Nephron (organoid): ENCODE measurements at regions not wholly inside any gene's neighbourhood (a gene's known extent, or its start where the extent isn't known, plus 50 kb on each side); places are given as distances from the start of the nearest gene placed in this dataset.

ENCODE experiments used
- H3K27ac Mint-ChIP-seq, 3 experiments: 2 replicates each; pipeline ENCODE4 v1.8.0; 2020; ENCODE audit warnings: mixed read lengths in 3 of 3, mild to moderate bottlenecking in 2 of 3, moderate library complexity in 1 of 3
- H3K27me3 Mint-ChIP-seq: 2 replicates; pipeline ENCODE4 v1.8.0; 2021; ENCODE audit warnings: low read depth, mild to moderate bottlenecking, moderate library complexity, mixed read lengths
- H3K36me3 Mint-ChIP-seq: 2 replicates; pipeline ENCODE4 v1.8.0; 2020; ENCODE audit warnings: low read depth, mixed read lengths
- H3K4me1 Mint-ChIP-seq: 2 replicates; pipeline ENCODE4 v1.8.0; 2020; ENCODE audit warnings: mixed read lengths
- H3K4me3 Mint-ChIP-seq, 3 experiments: 2 replicates each; pipeline ENCODE4 v1.8.0; 2020; ENCODE audit warnings: mild to moderate bottlenecking in 3 of 3, mixed read lengths in 3 of 3, moderate library complexity in 2 of 3
- H3K9me3 Mint-ChIP-seq: 2 replicates; pipeline ENCODE4 v1.8.0; 2020; ENCODE audit warnings: mixed read lengths
- TF ChIP-seq, protein P1 (sequence below), 3 experiments: fragments of 200-600 bp; sonication (generic); IDR thresholded peaks; one replicate each; pipeline ENCODE4 v1.5.0; 2021; ENCODE audit warnings: antibody characterized with exemption in 3 of 3; ENCODE audit not compliant: unreplicated experiment in 3 of 3

DNA sequence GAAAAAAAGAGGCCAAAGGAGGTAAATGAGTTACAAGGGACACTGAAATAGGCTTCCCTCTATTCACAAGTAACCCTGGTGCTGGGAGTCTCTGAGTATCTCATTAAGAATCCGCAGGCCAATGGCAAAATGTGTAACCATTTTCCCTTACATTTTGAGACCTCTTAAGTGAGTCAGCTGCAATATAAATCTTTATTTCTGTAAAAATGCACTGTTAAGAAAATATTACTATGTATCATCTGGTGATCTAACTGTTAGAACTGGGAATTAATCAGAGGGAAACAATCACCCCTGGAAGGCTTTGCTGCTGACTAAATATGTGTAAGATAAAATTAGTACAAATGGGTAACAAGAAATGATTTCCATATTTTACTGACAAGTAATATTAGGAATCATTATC lies 483.1 kb upstream of the CHST9 start:
- H3K9me3 Mint-ChIP-seq, result no peaks in the 10 kb centered on the region
- no peaks in the 10 kb centered on the region for H3K36me3 Mint-ChIP-seq
- H3K4me1 Mint-ChIP-seq, result peaks cover 13% of the 10 kb centered on the region
- H3K27me3 Mint-ChIP-seq, result no peaks in the 10 kb centered on the region
- TF ChIP-seq, protein P1, sequence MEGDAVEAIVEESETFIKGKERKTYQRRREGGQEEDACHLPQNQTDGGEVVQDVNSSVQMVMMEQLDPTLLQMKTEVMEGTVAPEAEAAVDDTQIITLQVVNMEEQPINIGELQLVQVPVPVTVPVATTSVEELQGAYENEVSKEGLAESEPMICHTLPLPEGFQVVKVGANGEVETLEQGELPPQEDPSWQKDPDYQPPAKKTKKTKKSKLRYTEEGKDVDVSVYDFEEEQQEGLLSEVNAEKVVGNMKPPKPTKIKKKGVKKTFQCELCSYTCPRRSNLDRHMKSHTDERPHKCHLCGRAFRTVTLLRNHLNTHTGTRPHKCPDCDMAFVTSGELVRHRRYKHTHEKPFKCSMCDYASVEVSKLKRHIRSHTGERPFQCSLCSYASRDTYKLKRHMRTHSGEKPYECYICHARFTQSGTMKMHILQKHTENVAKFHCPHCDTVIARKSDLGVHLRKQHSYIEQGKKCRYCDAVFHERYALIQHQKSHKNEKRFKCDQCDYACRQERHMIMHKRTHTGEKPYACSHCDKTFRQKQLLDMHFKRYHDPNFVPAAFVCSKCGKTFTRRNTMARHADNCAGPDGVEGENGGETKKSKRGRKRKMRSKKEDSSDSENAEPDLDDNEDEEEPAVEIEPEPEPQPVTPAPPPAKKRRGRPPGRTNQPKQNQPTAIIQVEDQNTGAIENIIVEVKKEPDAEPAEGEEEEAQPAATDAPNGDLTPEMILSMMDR (IDR thresholded peaks at IDR 0.05; ENCODE audit: unreplicated experiment in 3 of 3), result no peak
- no peak overlapping the region for H3K4me3 Mint-ChIP-seq
- H3K27ac Mint-ChIP-seq, result no peak overlapping the region

DNA sequence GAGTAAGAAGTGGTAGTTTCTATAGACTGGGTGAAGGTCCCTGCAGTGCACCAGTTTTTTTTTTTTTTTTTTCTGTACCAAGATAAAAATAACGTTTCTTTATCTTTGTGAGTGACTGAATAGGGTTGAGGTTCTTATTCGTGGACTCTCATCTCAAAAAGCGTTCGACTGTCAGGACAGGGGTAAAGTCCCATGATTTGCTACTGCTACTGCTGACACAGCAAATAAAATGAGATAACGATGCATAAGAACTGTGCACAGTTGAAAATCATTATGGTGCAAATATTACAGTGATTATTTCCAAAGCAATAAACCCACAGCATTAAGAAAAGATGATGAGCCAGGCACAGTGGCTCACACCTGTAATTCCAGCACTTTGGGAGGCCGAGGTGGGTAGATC lies 482.0 kb upstream of the CHST9 start:
- TF ChIP-seq, protein P1 (IDR thresholded peaks at IDR 0.05; ENCODE audit: unreplicated experiment in 3 of 3), result no peak
- H3K27me3 Mint-ChIP-seq, result no peaks in the 10 kb centered on the region
- no peaks in the 10 kb centered on the region for H3K36me3 Mint-ChIP-seq

GRCh38 chr18:27666016-27666415 lies 480.9 kb upstream of the CHST9 start:
- Mint-ChIP-seq H3K4me3 (no peak overlapping the region), H3K27ac (no peak overlapping the region), H3K36me3 (no peaks in the 10 kb centered on the region), H3K4me1 (peaks cover 17% of the 10 kb centered on the region), H3K27me3 (no peaks in the 10 kb centered on the region), H3K9me3 (no peaks in the 10 kb centered on the region)
- TF ChIP-seq, protein P1 (IDR thresholded peaks at IDR 0.05; ENCODE audit: unreplicated experiment in 3 of 3), result no peak

More for the DNA sequence above, 482.0 kb upstream of the CHST9 start:
- Mint-ChIP-seq H3K4me1 (peaks cover 13% of the 10 kb centered on the region), H3K27ac (no peak overlapping the region), H3K9me3 (no peaks in the 10 kb centered on the region), H3K4me3 (no peak overlapping the region)

GRCh38 chr18:27665264-27665799 lies 480.2 kb upstream of the CHST9 start:
- Mint-ChIP-seq H3K9me3 (no peaks in the 10 kb centered on the region), H3K4me1 (peaks cover 17% of the 10 kb centered on the region), H3K4me3 (no peak overlapping the region), H3K36me3 (no peaks in the 10 kb centered on the region), H3K27ac (peak overlapping the region in 1 of 3 experiments; percentile 11), H3K27me3 (no peaks in the 10 kb centered on the region)
- TF ChIP-seq, protein P1 (IDR thresholded peaks at IDR 0.05; ENCODE audit: unreplicated experiment in 3 of 3), result no peak

- H3K4me1 Mint-ChIP-seq, result peaks cover 17% of the 10 kb centered on the region
- H3K36me3 Mint-ChIP-seq, result no peaks in the 10 kb centered on the region
- no peak overlapping the region for H3K4me3 Mint-ChIP-seq
- TF ChIP-seq, protein P1 (IDR thresholded peaks at IDR 0.05; ENCODE audit: unreplicated experiment in 3 of 3), result no peak
- no peak overlapping the region for H3K27ac Mint-ChIP-seq
- no peaks in the 10 kb centered on the region for H3K9me3 Mint-ChIP-seq
- no peaks in the 10 kb centered on the region for H3K27me3 Mint-ChIP-seq
Measured at GRCh38 chr18:27662949-27663348, 477.8 kb upstream of the CHST9 start.

- Mint-ChIP-seq H3K4me3 (no peak overlapping the region), H3K27ac (no peak overlapping the region), H3K4me1 (peaks cover 17% of the 10 kb centered on the region), H3K36me3 (no peaks in the 10 kb centered on the region), H3K9me3 (no peaks in the 10 kb centered on the region), H3K27me3 (no peaks in the 10 kb centered on the region)
- TF ChIP-seq, protein P1 (IDR thresholded peaks at IDR 0.05; ENCODE audit: unreplicated experiment in 3 of 3), result no peak
Measured at GRCh38 chr18:27662537-27662936, 477.4 kb upstream of the CHST9 start.
